ENCODE measurements at regions not wholly inside any gene's neighbourhood (a gene's known extent, or its start where the extent isn't known, plus 50 kb on each side); places are given as distances from the start of the nearest gene placed in this dataset.

GRCh38 chr1:193657552-193657951, 471.1 kb upstream of the B3GALT2 start:
- 91% methylated on average over 3 of the region's 3 CpGs for WGBS
- H3K27ac ChIP-seq: no peak overlapping the region
- peaks cover 4% of the 10 kb centered on the region for H3K4me1 ChIP-seq
- no peak for TF ChIP-seq POLR2A (IDR thresholded peaks at IDR 0.05)
- no peak for TF ChIP-seq CTCF (IDR thresholded peaks at IDR 0.05)
- no peak for TF ChIP-seq POLR2AphosphoS5 (IDR thresholded peaks at IDR 0.05)
- no peak for TF ChIP-seq EP300 (IDR thresholded peaks at IDR 0.05)
- no peak overlapping the region for H3K4me3 ChIP-seq
- DNase-seq (ENCODE audit: low spot score in 2 of 2): no peak
- H3K36me3 ChIP-seq: no peaks in the 10 kb centered on the region
- H3K27me3 ChIP-seq: no peaks in the 10 kb centered on the region
- H3K9me3 ChIP-seq: no peaks in the 10 kb centered on the region

GRCh38 chr1:193656841-193657240, 470.4 kb upstream of the B3GALT2 start:
- 76% methylated on average over 2 of the region's 2 CpGs for WGBS
- no peak overlapping the region for H3K4me3 ChIP-seq
- no peaks in the 10 kb centered on the region for H3K9me3 ChIP-seq
- no peaks in the 10 kb centered on the region for H3K36me3 ChIP-seq
- H3K27ac ChIP-seq: no peak overlapping the region
- TF ChIP-seq POLR2AphosphoS5 (IDR thresholded peaks at IDR 0.05) (no peak), EP300 (IDR thresholded peaks at IDR 0.05) (no peak), CTCF (IDR thresholded peaks at IDR 0.05) (no peak), POLR2A (IDR thresholded peaks at IDR 0.05) (no peak)
- H3K27me3 ChIP-seq: no peaks in the 10 kb centered on the region
- DNase-seq (ENCODE audit: low spot score in 2 of 2): no peak
- peaks cover 4% of the 10 kb centered on the region for H3K4me1 ChIP-seq

GRCh38 chr1:193654951-193655735, 468.7 kb upstream of the B3GALT2 start:
- no peak overlapping the region for H3K27ac ChIP-seq
- peaks cover 4% of the 10 kb centered on the region for H3K4me1 ChIP-seq
- WGBS: 33% methylated on average over 1 of the region's 2 CpGs
- H3K27me3 ChIP-seq: no peaks in the 10 kb centered on the region
- peaks cover 3% of the 10 kb centered on the region for H3K9me3 ChIP-seq
- no peaks in the 10 kb centered on the region for H3K36me3 ChIP-seq
- no peak overlapping the region for H3K4me3 ChIP-seq
- TF ChIP-seq EP300 (IDR thresholded peaks at IDR 0.05): no peak
- TF ChIP-seq POLR2AphosphoS5 (IDR thresholded peaks at IDR 0.05): no peak
- TF ChIP-seq POLR2A (IDR thresholded peaks at IDR 0.05): no peak
- no peak for TF ChIP-seq CTCF (IDR thresholded peaks at IDR 0.05)
- no peak for DNase-seq (ENCODE audit: low spot score in 2 of 2)

- TF ChIP-seq CTCF (IDR thresholded peaks at IDR 0.05) (no peak), POLR2AphosphoS5 (IDR thresholded peaks at IDR 0.05) (no peak), EP300 (IDR thresholded peaks at IDR 0.05) (no peak), POLR2A (IDR thresholded peaks at IDR 0.05) (no peak)
- Histone ChIP-seq H3K27ac (no peak overlapping the region), H3K9me3 (peaks cover 3% of the 10 kb centered on the region), H3K4me3 (no peak overlapping the region), H3K36me3 (no peaks in the 10 kb centered on the region), H3K27me3 (no peaks in the 10 kb centered on the region), H3K4me1 (no peaks in the 10 kb centered on the region)
- no peak for DNase-seq (ENCODE audit: low spot score in 2 of 2)
- WGBS: 62% methylated on average over 3 of the region's 3 CpGs
Observed at GRCh38 chr1:193649587-193649986, 463.2 kb upstream of the B3GALT2 start.

GRCh38 chr1:193634876-193635275, 448.5 kb upstream of the B3GALT2 start:
- 78% methylated on average over 1 of the region's 1 CpG for WGBS

More at GRCh38 chr1:193634876-193635275, 448.5 kb upstream of the B3GALT2 start:
- H3K27ac ChIP-seq: no peak overlapping the region
- no peak overlapping the region for H3K4me3 ChIP-seq
- H3K36me3 ChIP-seq: no peaks in the 10 kb centered on the region
- no peak for DNase-seq (ENCODE audit: low spot score in 2 of 2)
- H3K27me3 ChIP-seq: no peaks in the 10 kb centered on the region
- no peaks in the 10 kb centered on the region for H3K4me1 ChIP-seq
- H3K9me3 ChIP-seq: no peaks in the 10 kb centered on the region
- TF ChIP-seq EP300 (IDR thresholded peaks at IDR 0.05): no peak
- TF ChIP-seq POLR2A (IDR thresholded peaks at IDR 0.05): no peak
- TF ChIP-seq CTCF (IDR thresholded peaks at IDR 0.05): no peak
- no peak for TF ChIP-seq POLR2AphosphoS5 (IDR thresholded peaks at IDR 0.05)
